ENCODE measurements at regions not wholly inside any gene's neighbourhood (a gene's known extent, or its start where the extent isn't known, plus 50 kb on each side); places are given as distances from the start of the nearest gene placed in this dataset.
"Not testable (repeated sequence)": the region's sequence is repeated elsewhere in the genome, so short reads cannot be mapped to it uniquely, and the experiment has no call there.

- DNase-seq (ENCODE audit: low read depth) = no peak
- H3K4me3 ChIP-seq (ENCODE audit: control insufficient read depth, low read depth, low read length) = no peak overlapping the region
- TF ChIP-seq CTCF (IDR thresholded peaks at IDR 0.05; ENCODE audit: control insufficient read depth, insufficient read depth, low read depth, low read length, missing control alignments) = no peak
Measured at GRCh38 chr9:2419347-2419746, 202.2 kb upstream of the VLDLR start.

- TF ChIP-seq CTCF (IDR thresholded peaks at IDR 0.05; ENCODE audit: control insufficient read depth, insufficient read depth, low read depth, low read length, missing control alignments) = no peak
- H3K4me3 ChIP-seq (ENCODE audit: control insufficient read depth, low read depth, low read length) = no peak overlapping the region
- no peak for DNase-seq (ENCODE audit: low read depth)
Measured at GRCh38 chr9:2420543-2420942, 201.0 kb upstream of the VLDLR start.

GRCh38 chr9:2424619-2425033 is 197.0 kb upstream of the VLDLR start:
- DNase-seq (ENCODE audit: low read depth) = no peak
- no peak overlapping the region for H3K4me3 ChIP-seq (ENCODE audit: control insufficient read depth, low read depth, low read length)
- no peak for TF ChIP-seq CTCF (IDR thresholded peaks at IDR 0.05; ENCODE audit: control insufficient read depth, insufficient read depth, low read depth, low read length, missing control alignments)

- no peak overlapping the region for H3K4me3 ChIP-seq (ENCODE audit: control insufficient read depth, low read depth, low read length)
- DNase-seq (ENCODE audit: low read depth) = no peak
- TF ChIP-seq CTCF (IDR thresholded peaks at IDR 0.05; ENCODE audit: control insufficient read depth, insufficient read depth, low read depth, low read length, missing control alignments) = no peak
Measured at GRCh38 chr9:2425676-2426075, 195.9 kb upstream of the VLDLR start.

- H3K4me3 ChIP-seq (ENCODE audit: control insufficient read depth, low read depth, low read length) = no peak overlapping the region
- no peak for DNase-seq (ENCODE audit: low read depth)
- TF ChIP-seq CTCF (IDR thresholded peaks at IDR 0.05; ENCODE audit: control insufficient read depth, insufficient read depth, low read depth, low read length, missing control alignments) = no peak
Measured at GRCh38 chr9:2427120-2427891, 194.3 kb upstream of the VLDLR start.

- TF ChIP-seq CTCF (IDR thresholded peaks at IDR 0.05; ENCODE audit: control insufficient read depth, insufficient read depth, low read depth, low read length, missing control alignments) = no peak
- no peak for DNase-seq (ENCODE audit: low read depth)
- no peak overlapping the region for H3K4me3 ChIP-seq (ENCODE audit: control insufficient read depth, low read depth, low read length)
Measured at GRCh38 chr9:2439957-2440356, 181.6 kb upstream of the VLDLR start.

GRCh38 chr9:2443933-2444332 is 177.7 kb upstream of the VLDLR start:
- not testable (repeated sequence) for H3K4me3 ChIP-seq (ENCODE audit: control insufficient read depth, low read depth, low read length); DNase-seq (ENCODE audit: low read depth)
